GM19240 (cell line): ENCODE measurements at regions not wholly inside any gene's neighbourhood (a gene's known extent, or its start where the extent isn't known, plus 50 kb on each side); places are given as distances from the start of the nearest gene placed in this dataset.

Experiments used
- DNase-seq: peaks from one replicate; pipeline ENCODE4 v3.0.0; 2011; ENCODE audit warnings: low spot score; ENCODE audit not compliant: insufficient read length

DNA sequence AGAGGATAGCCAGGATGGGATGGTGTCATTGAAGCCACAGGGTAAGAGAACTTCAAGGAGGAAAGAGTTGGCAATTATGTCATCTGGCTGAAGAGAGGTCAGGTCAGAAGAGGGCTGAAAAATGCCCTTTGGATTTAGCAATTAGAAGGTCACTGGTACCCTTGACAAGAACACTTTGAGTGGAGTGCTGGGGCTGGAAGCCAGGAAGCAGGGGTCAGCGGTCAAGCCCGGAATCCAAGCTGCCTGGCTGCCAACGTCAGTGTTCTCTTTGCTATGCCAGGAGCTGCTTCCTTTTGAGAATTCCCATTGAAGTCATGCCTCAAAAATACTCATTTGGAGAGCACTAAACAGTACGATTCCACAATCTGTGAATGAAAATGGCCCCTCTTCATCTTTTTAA is 386.5 kb downstream of the SHQ1 start:
- DNase-seq: no peak

- DNase-seq: no peak
Observed at GRCh38 chr3:72460205-72461174, 387.8 kb downstream of the SHQ1 start.

GRCh38 chr3:72459588-72459987 is 388.7 kb downstream of the SHQ1 start:
- DNase-seq: no peak

DNA sequence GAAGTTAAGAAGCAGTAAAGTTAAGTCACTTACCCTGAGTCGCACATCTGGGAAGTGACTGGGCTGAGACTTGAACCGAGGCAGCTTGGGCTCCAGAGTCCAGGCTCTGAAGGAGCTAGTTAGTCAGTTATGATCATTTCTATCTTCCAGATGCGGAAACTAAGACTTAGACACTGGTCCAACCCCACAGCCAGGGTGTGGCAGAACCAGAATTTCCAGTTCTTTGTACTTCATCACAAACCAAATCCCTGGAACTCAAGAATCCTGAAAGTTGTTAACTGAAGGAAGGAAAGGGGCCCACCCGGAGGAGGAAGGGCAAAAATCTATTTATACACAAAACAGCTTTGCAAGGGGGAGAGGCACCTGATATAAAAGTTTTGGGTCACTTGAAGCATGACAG is 389.9 kb downstream of the SHQ1 start:
- no peak for DNase-seq

DNA sequence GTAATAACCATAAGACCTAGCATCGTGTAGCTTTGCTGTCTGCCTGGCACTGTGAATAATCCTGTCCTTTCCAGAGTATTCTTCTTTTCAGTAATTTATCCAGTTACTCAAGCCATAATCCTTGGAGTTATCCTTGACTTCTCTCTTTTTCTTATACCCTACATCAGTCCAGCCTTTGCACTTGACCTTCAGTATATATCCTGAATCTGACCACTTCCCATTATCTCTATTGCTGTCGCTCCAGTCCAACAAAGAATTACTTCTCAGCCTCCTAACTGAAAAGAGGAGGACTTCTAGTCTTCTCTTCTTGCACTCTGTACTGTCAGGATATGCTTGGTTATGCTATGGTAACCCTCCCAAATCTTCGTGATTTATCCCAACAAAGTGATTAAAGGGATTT is 393.8 kb downstream of the SHQ1 start:
- no peak for DNase-seq

DNA sequence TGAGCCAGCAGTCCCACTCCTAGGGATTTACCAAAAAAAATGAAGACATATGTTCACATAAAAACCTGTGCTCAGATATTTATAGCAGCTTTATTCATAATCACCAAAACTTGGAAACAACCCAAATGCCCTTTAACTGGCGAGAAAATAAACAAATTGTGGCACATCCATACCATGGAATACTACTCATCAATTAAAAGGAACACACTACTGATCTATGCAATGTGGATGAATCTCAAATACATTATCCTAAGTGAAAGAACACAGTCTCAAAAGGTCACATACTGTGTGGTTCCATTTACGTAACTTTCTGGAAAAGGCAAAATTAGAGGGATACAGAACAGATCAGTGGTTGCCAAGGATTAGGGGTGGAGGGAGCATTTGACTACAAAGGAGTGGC is 394.5 kb downstream of the SHQ1 start:
- no peak for DNase-seq

GRCh38 chr3:72452745-72453144 is 395.5 kb downstream of the SHQ1 start:
- no peak for DNase-seq

DNA sequence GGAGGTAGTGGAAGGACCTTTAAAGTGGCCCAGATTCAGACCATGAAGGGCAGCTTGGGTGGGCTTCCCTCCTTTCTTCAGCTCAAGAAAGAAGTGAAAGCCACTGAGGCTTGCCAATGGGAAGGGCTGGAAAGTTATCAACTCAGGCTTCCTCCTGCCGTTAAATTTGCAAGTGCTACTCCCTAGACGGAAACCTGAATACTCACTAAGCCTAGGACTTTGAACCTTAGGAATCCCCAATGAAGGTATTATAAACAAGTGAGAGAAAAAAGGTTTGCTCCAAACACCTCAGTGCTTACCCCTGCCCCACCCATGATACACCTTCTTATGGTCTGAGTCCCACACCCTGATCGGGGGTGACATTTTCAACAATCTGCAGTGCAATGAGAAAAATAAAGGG is 396.4 kb downstream of the SHQ1 start:
- no peak for DNase-seq

GRCh38 chr3:72449551-72449950 is 398.7 kb downstream of the SHQ1 start:
- DNase-seq: no peak

DNA sequence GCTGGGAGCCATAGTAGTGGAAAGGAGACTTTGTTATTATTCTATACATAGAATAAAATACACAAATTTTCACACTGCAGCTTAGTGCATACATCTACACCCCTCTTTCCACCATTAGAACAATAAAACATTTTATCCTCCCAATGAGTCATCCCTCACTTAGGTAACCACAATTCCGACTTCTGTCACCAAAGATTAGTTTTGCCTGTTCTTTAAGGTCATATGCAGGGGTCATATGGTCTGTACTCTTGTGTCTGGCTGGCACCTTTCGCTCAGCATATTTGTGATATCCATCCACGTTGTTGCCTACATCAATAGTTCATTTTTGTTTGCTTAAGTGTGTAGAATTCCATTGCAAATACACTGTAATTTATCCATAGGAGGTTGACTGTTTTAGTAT is 399.4 kb downstream of the SHQ1 start:
- DNase-seq: no peak

DNA sequence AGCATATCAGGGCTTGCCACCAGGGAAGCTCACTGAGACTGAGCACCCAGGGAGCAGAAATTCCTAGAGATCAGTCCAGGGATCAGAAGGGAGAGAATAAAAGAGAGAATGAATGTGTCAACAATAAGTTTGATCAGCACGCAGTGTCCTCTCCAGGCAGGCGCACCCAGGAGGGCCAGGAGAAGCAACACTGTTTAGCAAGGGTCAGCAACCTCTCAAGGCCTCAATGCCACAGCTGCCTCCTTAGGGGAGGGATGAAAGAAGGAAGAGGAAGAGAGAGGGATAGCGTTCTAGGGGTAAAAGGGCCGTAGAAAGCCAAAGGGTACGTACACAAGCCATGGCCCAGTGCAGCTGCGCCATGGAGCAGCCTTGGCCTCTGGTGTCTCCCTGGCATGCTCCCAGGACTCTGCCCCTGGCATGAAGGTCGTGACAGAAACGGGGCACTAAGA is 399.8 kb downstream of the SHQ1 start:
- no peak for DNase-seq

DNA sequence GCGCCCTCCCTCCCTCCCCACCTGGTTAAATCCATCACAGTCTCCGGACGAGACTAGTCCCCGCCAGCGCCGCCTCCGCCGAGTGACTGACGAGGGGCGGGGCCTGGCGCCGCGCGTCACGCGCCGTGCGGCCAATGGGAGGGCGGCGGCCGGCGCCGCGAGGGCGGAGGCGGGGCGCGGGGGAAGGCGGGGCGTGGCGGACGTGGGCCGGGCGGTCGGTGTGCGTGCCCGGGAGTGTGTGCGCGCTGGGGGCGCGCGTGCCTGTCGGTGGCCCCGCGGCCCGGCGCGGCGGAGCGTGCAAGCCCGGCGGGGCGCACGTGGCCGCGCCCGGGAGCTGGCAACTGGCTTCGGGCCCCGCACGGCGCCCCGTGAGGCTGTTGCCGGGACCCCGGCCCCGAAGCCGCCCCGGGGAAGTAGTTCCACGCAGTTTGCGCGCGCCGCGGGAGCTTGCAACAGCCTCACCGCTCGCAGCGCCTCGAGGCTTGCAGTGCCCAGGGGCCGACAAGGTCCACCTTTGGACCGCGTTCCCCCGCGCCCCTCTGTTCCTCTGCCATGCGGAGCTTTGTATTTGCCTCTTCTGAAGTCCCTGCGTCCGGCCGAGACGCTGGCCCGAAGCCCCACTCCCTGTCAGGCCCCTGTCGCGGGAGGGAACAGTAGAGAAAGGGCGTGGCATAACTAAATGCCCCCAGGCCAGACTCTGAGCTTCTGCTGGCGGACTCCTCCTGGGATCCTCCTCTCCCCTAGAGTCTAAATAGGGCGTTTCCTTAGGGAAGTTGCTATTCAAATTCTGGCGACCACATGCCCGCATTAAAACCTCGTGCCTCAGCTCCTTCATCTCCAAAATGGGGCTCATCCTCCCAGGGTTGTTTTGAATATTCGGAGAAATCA is 400.9 kb downstream of the SHQ1 start:
- DNase-seq: peak; percentile 74

GRCh38 chr3:72446218-72447058 is 401.8 kb downstream of the SHQ1 start, which contains the start of gene RYBP:
Gene RYBP, minus strand, starts transcription at chr3:72446621.
- DNase-seq: no peak

GRCh38 chr3:72445827-72446217 is 402.4 kb downstream of the SHQ1 start:
- DNase-seq: no peak

GRCh38 chr3:72444656-72445223 is 403.5 kb downstream of the SHQ1 start:
- DNase-seq: no peak

GRCh38 chr3:72442759-72443158 is 405.5 kb downstream of the SHQ1 start:
- no peak for DNase-seq

DNA sequence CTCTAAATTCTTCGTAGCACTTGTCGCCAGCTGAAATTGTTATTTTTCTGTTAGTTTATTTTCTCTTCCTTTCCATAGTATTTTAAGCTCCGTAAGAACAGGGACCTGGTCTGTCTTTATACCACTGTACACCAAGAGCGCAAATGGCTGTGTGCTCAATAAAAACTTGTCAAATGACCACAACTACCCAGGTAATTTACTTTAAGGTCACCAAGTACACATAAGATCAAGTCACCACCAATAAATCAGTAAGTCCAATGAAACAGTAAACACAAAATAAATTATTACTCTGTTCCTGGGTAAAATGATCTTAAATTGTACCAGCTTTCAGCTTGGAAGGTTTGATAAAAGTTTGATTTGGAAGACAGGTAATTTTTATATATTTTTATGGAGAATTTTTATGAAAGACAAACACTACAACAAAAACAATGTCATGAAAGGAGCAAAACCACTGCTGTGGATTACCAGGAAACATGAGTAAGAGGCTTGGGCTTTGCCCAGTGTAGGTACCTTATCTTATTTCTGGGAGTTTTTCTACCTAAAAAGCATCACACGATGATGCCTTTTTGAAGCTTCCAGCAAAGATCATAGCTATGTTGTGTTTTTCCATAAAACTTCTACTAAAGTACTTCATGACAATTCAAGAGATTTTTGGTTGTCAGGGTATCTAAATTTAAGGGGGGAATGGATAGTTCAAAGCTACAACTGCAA is 406.8 kb downstream of the SHQ1 start:
- DNase-seq: no peak

GRCh38 chr3:72440491-72440890 is 407.8 kb downstream of the SHQ1 start:
- DNase-seq: no peak

DNA sequence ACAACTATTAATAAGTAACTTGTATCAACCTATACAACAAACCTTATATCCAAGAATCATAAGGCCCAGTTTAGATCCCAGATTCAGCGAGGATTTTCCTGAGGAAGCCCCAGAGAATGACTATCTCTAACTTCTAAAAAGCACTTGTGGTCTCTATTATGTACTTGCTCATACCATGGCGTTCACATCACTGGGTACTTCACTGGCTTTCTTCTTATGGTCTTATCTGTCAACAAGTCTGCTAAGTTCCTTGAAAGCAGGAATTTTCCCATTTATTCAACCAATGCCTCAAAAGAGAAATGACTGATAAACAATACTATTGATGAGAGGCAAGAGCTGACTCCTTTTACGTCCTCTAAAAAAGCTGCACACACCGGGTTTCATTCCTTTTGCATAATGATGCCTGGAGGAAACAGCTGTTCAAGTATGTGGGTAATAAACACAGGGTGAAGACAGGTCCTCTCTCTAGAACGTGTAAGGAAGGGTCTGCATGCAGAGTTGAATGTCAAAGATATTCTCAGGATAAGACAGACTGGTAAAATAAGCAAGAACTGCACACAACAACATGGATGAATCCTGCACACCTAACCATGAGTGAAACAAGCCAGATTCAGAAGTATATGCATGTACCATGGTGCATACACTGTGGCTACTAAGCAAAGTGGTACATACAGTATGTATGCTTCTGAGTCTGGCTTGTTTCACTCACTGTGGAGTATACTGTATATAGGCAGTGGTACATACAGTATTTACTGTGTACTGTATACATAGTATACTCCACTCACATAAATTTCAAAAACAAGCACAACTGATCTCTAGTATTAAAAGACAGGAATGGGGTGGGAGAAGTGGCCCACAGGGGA is 408.7 kb downstream of the SHQ1 start:
- no peak for DNase-seq
